ENCODE measurements at regions not wholly inside any gene's neighbourhood (a gene's known extent, or its start where the extent isn't known, plus 50 kb on each side); places are given as distances from the start of the nearest gene placed in this dataset.

DNA sequence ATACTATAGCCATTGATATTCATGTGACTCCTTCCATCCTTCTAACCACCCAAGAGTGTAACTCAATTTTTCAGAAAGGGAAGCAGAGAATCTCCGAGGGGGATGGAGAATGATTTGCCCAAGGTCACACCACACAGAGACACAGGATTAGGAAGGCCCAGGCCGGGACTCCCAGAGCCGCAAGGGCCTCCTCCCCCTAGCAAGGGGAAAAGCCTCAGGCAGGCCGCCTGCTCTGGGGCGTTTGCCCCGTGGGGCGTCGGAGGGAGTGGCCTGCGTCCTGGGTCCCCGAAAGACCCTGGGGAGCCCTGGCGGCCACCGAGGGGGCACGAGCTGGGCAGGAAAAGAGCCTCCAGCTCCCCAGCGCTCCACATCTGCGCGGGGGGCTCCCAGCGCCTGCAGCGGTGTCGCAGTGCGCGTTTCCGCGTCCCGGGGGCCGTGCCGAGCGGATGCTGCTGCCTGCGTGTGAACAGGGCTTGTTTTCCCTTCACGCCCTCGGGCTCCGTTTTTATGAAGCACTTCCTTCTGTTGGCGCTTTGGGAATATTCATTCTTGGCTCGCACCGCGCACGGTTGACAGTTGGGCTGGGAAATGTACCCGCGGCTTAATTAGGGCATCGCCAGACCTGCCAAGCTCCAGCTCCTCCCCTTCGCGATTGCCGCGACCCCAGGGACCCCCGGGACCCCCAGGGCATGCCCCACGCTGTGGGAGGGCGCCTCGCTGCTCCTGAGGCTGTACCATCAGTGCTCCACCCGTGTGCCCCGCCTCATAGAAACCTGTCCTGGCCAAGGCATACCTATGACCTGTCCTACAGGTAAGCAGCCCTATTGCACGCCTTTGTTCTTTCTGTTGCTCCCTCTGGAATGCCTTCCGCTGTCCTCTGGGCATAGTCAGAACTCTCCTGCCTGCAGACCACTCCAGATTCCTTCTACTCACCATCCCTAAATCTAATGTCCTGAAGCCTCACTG, 158.9 kb upstream of the GLI2 start:
- no peak for DNase-seq

DNA sequence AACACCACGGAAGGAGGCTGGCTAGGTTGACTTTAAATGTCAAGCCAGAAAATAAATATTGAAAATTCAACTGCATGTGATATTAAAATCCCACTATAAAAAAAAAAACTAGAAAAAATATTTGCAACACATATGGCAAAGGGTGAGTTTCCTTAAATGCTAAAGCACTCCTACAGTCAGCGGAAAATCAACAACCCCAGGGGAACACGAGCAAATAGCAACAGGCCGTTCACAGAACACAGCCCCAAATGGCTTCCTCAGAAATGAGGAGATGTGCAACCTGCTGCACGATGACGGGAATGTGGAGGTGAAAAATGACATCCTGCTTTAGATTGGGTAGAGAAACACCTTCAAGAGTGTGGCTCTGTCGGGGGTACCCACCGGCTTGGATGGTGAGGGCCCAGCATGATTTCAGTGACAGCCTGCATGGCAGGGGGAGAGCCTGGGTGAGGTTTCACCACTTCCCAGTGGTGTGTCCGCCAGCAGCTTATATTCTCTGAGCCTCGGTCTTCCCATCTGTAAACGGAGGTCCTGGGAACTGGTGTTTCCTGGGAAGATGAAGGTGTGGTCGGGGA, 157.9 kb upstream of the GLI2 start:
- no peak for DNase-seq

DNA sequence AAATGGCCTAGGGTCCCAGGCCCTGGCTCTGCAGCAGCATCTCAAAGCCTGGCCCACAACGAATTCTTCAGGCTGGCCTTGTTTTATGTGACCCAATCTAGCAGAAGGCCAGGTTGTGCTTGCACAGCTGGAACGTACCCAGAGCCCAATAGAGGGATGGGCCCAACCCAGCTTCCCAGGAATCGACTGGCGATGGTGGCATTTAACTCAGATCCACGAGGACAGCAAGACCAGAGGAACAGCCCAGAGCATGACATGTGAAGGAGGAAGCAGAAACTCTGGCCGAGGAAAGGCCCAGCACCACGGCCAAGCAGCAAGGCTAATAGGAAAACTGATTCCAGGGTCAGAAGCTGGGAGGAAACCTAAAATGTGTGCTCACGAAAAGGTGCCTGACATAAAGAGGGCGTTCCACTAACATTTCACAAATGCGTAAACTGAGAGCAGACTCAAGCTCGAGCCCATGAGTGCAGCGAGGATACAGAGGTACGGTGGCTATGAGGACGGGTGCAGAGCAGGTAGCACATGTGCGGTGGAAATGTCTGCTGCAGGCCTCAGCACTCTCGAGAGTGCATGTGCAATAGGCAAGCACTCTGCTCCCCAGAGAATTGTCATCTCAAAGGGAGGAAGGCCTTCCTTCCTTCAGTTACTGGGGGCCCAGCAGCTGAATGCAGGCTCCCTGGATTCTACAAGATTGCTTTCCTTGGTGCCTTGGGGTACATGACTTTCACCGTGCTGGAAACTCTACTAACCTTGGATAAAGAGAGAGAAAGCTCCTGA, 156.9 kb upstream of the GLI2 start:
- no peak for DNase-seq

DNA sequence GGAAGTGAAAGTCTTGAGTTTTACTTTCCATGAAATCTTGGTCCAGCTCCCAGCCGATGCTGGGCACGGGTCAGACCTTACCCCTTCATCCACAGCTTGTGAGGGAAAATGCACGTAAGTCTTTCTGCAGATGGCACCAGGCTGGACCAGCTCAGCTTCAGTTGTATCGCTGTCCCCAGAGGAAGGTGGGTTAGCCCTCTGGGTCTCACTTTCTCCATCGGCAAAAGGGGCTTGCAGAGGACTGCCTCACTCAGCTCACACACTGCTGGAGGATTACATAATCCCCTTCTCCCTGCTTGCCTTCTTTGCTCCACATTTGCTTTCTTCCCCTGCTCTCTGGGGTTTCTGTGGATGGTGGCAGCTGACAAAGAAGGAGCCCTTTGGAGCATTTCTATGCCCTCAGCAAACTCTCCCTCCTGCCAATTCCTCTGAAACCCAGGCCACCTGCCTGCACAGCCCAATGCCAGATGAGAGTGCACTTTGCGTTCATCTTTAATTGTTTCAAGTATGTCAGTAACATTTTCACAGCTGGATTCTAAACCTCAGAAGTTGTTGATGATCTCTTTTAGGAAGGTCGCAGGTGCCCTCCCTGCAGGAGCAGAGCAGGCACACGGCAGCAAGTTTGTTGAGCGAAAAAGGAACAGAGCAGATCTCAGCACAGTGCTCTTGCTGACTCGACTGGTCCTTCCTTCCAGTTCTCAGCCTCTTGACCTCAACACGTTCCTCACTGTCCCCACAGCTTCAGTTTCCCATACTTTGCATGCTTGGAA, 155.6 kb upstream of the GLI2 start:
- no peak for DNase-seq

DNA sequence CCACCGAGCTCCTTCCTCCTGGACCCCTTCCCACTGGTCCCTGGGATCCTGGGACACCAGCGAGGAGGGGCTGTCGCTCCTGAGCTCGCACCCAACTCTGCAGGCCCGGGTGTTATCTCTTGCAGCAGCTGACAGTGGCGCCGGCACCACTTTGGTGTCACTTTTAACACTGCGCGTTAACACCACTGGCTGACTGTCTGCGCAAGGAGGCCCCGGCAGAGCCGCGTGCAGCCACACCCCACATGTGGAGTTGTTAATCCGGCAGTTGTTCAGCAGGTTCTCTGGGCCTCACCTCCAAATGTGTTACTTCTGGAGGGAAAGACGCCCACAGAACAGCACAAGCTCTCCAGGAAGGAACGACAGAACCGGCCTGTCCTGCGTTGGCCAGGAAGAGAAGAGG, 155.0 kb upstream of the GLI2 start:
- no peak for DNase-seq

DNA sequence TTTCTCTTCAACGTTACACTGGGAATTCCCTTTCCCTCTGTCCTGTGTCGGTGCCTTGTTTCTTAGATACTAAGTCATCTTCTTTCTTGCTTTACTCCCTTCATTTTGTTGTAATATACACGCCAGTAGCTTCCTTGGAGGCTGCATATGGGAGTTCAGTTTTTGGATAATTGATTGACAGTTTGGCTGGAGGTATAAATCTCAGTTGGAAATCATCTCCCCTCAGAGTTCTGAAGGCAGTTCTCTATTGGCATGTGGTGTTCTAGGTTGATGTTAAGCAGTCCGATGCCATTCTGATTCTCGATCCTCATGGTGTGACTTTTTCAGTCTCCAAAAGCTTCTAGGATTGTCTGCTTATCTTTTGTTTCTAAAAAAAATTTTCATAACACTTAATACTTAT, 152.5 kb upstream of the GLI2 start:
- no peak for DNase-seq

DNA sequence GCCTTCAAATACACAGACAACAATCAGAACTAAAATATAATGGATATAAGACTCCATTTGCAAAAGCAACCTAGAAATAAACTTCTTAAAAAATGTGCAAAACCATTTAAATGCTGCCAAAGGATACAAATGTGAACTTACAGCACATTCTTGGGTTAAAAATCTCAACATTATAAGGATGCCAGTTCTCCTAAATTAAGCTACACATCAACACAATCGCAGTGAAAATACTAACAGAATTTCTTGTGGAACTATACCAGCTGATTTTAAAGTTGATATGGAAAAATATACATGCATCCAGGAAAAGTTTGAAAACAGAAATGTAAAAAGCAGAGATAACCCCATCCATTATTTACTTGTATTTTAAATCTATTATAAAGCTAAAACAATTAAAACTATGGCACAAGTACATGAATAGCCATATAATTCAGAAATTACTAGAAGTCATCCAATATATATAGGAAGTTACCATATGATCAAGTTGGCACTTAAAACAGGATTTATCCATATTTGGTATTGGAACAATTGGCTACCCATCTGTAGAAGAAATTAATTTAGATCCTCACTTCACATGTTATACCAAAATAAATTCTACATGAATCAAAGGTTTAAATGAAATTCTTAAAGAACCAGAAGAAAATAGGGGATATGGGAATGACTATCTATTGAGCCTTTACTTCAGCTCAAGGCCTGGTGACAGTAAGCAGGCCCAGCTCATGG, 151.7 kb upstream of the GLI2 start:
- no peak for DNase-seq

DNA sequence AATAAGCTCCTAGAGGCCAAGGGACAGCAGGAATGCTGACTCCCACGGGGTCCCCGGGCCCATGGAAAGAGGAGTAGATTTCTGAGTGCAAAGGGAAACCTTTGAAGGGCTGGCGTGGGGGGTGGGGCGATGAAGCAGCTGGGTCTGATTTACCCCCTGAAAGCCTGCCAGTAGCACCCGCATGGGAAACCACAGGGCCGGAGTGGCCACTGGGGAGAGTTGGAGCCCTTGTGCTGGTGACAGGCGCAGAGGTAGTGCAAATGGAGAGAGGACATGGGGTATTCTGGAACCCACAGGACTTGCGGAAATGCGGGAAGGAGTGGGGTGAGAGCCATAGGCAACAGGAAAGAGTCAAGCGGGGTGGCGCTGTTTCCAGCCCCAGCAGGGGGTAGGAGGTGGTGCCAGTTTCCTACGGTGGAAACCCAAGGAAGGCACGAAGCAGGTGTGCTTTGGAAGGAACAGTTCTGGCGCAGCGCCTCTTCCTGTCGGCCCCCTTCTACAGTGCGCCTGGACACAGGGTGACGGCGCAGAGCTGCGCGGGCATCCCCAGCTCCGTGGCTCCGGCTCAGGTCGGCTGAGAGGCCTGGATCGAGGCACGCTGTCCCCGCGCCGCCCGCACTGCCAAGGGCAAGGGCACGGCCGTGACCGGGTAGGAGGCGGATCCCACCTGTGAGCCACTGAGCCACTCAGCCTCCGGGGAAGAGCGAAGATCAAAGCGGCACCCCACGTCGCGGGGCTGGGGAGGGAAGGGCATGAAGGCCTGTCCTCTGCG, 149.0 kb upstream of the GLI2 start:
- DNase-seq = no peak

DNA sequence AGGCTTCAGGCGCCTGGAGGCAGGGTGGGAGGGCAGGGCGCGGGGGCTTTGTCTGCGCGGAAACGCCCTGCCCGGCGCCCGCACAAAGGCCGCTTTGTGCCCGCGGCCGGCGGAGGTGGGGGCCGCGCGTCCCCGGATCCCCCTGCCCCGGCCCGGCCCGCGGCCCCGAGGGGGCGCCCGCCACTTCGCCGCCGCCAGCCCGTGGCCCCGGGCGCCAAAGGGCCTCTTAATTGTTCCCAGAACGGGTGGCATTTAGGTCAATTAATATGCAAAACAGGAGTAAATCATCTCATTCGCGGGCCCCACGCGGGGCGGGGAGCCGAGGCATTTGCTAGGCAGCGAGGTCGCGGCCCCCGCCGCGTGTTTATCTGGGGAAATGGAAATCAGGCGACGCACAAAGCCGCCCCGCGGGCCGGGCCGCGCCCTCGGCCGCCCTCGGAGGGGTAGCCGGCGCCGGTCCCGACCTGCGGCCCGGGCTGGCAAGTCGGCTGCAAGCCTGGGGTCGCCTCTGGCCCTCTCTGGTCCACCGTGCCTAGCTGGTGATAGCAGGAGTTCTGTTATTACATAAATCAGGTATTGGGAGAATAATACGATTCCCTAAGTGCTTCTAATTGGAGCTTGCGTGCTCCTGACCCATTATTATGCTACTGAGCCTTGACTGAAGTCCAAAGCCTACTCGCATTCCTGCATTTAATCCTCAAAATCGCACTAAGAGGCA, 148.2 kb upstream of the GLI2 start:
- DNase-seq = no peak

DNA sequence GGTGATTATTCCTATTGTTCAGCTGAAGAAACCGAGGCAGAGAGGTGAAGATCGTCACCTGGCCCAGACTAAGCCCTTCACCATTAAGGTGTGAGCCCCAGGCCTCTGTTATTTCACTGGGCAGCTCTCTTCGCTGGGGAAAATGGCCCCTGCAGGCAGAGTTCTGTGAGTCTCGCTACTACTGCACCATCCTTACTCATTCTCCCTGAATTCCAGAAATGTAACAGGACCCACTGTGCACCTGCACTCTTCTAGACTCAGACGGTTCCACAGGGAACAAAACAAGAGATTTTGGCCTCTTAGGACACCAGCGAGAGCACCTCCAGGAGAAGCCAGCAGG, 147.7 kb upstream of the GLI2 start:
- no peak for DNase-seq

DNA sequence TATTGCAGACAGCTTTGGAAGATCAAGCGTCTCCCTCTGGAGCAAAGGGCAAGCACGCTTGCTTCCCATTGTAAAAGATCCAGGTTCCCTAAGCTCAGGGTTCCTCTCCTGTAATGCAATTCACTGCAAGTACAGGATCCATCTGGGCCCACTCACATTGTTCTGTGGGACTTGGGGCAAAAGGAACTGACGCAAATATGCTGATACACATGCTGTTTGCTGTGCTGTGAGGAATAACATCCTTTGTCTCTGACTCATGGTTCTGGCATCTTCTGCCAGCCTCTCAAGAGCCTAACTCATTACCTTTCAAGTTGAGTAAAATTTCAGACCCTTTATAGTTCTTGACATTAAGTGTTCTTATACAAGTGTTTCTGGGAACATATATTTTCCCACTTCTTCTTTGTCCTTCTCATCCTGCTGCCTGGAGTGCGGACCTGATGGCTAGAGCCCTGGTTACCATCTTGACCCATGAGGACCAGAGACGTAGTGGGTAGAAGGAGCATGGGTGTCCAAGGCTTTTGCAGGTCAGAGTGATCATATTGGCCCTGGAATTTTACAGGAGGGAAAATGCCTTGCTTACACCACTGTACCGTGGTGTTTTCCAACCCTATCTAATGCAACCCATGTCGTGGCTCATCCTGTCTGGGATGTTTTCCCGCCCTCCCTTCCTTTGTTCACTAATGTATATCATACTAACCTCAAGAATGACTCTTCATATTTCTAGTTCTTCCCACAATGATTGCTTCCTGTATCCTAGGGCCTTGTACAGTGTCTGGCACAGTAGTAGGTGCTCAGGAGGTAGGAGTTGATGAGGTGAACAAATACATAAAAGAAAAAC, 145.7 kb upstream of the GLI2 start:
- DNase-seq = no peak

DNA sequence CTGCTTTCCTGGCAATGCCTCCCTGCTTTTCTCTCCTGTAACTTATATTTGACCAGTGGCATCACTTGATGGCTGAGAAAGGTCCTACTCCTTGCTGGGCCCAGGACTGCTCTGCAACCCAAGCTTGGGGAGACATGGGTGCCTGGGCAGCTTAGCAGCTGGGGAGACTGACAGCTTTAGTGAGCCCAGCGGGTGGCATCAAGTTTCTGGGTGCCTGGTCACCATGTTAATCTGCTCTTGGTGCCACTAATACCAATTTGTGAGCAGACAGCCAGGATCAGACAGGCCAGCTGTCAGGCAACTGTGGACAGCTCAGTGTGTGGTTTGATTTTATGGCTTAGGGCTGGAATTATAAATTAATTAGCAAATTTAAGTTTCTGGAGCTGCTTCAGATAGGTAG, 144.8 kb upstream of the GLI2 start:
- DNase-seq = no peak

DNA sequence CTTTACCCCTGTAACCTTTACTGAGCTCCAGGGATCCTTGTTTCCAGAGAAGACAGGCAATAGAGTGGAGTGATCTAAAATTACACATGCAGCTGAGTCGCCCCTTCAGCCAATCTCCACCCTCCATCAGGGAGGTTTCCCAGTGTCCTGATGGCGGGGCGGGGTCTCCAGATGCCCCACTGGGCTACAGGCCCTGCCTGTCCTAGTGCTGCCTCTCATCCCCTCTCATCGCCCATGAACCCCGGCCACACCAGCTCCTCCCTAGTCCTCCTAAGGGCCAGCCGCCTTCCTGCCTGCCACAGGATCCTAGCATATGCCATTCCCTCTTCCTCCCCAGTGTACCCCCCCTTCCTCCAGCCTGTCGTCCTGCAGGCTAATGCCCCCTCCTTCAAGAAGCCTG, 144.1 kb upstream of the GLI2 start:
- DNase-seq = no peak

DNA sequence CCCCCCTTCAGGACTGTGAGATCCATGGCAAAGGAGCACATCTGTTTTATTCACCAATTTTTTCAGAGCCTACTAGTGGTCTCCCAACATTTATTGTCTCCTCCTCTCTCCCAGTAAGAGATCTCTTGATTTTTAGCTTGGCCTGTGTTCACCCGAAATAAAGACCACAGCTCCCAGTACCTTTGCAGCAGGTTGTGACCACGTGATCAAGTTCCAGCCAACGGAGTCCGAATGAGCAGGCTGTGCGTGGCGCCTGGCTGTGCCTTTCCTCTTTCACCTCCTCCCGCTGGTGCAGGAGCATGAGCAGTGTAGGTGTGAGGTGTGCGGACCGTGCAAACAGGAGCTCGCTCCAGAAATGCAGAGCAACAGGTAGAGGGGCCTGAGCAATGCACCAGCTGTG, 143.6 kb upstream of the GLI2 start:
- DNase-seq = no peak

DNA sequence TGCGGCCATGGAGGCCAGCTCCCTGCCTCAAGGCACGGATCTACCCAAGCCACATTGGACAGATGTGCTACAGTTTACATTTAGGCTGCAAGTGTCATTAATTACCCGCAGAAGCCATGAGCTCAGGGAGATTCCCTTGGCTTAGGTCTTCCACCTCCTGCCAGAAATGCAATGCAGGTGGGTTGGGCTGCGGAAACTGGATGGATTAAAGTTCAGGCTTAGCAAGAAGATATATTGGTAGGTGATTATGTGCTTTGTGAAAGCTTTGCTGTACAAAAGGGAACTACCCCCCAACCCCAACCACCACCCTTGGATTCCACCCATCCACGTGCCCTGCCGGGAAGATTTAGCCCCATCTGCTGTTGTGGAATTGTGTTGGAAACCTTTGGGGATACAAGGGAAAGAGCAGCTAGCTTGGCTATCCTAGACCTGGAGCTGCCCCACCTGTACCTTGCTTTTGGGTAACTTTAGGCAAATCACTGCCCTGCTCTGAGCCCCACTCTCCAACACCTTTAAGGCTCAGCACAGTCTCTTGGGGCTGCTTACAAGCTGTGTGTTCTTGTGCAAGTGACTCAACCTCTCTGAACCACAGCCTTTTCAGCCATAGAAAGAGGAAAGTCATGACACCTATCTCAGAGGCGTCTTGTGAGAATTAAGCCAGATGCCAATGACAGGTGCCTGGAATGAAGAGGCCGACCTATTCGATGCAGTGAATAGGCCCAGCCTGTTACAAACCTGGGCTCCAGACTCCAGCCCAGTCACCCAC, 141.6 kb upstream of the GLI2 start:
- no peak for DNase-seq

DNA sequence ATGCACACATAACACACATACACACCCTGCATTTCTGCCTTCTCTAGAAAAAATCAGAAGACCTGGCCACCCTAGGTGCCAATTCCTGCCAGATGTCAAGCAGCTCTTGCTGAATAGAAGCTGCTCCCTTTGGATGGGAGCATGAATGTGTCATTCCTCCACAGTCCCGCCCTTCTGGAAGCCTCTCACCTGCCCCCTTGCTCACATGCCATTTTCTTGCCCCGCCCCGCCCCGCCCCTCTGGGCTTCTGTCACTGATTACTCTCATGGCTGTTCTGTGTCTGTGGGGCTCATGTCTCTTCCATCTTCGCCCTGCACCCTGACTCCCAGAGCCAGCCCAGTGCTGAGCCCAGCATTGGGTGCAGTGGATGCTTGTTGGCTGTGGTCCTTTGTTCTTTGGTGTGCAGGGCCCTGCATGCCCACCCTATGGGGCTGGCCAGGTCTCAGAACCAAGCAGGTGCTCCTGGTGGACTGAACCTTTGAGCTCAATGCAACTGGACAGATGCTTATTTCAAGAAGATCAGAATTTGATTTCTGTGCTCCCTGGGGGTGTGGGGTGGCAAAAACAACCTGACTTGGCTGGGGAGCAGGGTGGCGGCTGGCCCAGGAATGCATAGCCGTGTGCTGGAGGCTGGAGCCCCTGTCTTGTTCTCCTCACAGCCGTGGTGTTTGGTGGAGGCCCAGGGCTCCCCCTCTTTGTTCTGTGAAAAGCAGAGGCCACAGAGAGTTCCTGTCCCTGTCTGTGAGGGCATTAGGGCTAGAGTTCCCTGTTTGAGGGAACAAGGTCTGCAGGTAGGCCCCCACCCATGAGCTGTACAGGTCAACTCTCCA, 140.6 kb upstream of the GLI2 start:
- no peak for DNase-seq

DNA sequence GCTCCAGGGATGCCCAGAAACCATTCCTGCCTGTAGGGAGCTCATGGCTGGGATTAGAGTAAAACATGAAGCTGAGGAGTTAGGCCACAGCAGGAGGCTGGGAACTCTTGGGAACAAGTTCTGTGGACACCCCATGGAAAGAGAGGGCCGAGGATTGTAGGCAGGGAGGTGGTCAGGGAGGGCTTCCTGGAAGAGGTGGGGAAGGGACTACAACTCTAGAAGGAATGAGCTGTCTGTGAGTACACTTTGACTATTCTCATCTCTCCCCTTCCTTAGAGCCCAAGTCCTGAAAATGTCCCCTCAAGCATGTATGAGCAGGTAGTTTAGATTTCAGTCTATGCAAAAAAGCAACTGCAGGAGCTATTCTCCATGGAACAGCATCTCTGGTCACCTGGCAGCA, 139.9 kb upstream of the GLI2 start:
- no peak for DNase-seq

DNA sequence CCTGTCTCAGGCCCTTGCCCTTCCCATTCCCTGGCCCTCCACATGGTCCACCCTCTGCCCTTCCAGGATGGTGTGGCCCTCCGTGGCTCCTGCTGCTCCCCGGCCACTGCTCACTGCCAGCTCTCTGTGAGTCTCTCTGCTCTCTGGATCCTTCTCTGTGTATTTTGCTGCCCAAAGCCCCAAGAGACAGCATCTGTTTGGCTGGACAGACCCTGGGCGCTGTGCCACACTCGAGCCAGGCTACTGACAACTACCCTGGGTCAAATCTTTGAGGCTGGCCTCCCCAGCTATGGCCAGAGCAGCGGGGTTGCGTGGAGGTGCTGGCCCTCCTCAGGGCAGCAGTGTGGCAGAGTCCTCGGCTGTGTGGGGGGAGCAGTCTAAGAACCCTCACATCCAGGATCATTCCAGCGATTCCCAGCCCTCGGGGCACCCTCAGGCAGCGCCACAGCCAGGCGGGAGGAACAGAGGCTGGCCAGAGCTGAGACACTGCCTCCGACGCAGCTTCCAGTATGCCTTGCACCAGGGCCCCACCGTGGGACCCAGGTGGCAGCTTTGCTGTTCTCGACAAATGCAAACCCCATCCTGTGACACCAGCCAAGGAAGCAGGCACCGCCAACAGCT, 139.4 kb upstream of the GLI2 start:
- DNase-seq = no peak

Data from NCI-H187 (cell line).